B cell (primary cell): ENCODE measurements at regions not wholly inside any gene's neighbourhood (a gene's known extent, or its start where the extent isn't known, plus 50 kb on each side); places are given as distances from the start of the nearest gene placed in this dataset.

Experiments
- ATAC-seq: fragments of 200-7000 bp; cut with Tn5 transposase; one replicate; pipeline ENCODE4 v1.10.0; 2021; ENCODE audit warnings: low read depth, mild to moderate bottlenecking, moderate number of reproducible peaks, moderate library complexity
- CTCF ChIA-PET: fragments of 350-600 bp; sonication (Branson Sonifier 250); formaldehyde crosslinking; loops from one replicate; lab custom pipeline; 2021; ENCODE audit warnings: antibody characterized with exemption, inconsistent platforms; lab: Charles Lee
- POLR2A ChIA-PET: fragments of 350-600 bp; sonication (Branson Sonifier 250); formaldehyde crosslinking; loops from one replicate; lab custom pipeline; 2021; ENCODE audit warnings: antibody characterized with exemption; lab: Charles Lee
- DNase-seq: peaks from one replicate; pipeline ENCODE4 v3.0.0; 2013
- H2AFZ ChIP-seq: 2 replicates; pipeline ENCODE4 v1.6.1; 2012; ENCODE audit warnings: mild to moderate bottlenecking, low read depth, low read length; ENCODE audit not compliant: insufficient read depth, poor library complexity, severe bottlenecking
- H3K27ac ChIP-seq, 2 donors: 1 replicate in 1 of 2; 2 replicates in 1 of 2; pipeline ENCODE4 v1.5.1; 2012 to 2013; ENCODE audit warnings: low read length in 2 of 2, mild to moderate bottlenecking in 2 of 2, moderate library complexity in 1 of 2
- H3K27me3 ChIP-seq, 4 experiments: fragments of 200-600 bp in 1 of 4; sonication (generic) in 1 of 4; replicated peaks in 1 of 4; 1 replicate in 2 of 4; 2 replicates in 2 of 4; pipeline versions ENCODE4 v1.6.1 to v1.7.0; 2013 to 2016; ENCODE audit warnings: low read length in 3 of 4, mild to moderate bottlenecking in 2 of 4, mixed read lengths in 1 of 4, moderate library complexity in 1 of 4; ENCODE audit not compliant: insufficient read depth in 4 of 4, control insufficient read depth in 3 of 4; ENCODE audit errors: control extremely low read depth in 1 of 4
- H3K36me3 ChIP-seq, 2 experiments: replicated peaks in 1 of 2; 1 replicate in 1 of 2; 2 replicates in 1 of 2; pipeline versions ENCODE4 v1.6.1 to v1.7.1; 2013; ENCODE audit warnings: low read length in 1 of 2; ENCODE audit not compliant: insufficient read depth in 2 of 2, control insufficient read depth in 1 of 2; ENCODE audit errors: control extremely low read depth in 1 of 2, extremely low read depth in 1 of 2
- H3K4me1 ChIP-seq, 2 donors: fragments of 200-600 bp in 1 of 2; sonication (generic) in 1 of 2; 1 replicate in 1 of 2; 2 replicates in 1 of 2; pipeline versions ENCODE4 v1.5.1 to v1.6.1; 2013 to 2017; ENCODE audit warnings: low read length in 2 of 2; ENCODE audit not compliant: control insufficient read depth in 2 of 2, insufficient read depth in 2 of 2
- H3K4me2 ChIP-seq: replicated peaks from 2 replicates; pipeline ENCODE3; 2012; ENCODE audit warnings: mild to moderate bottlenecking, low read depth, low read length; ENCODE audit not compliant: poor library complexity, severe bottlenecking
- H3K4me3 ChIP-seq, 5 experiments: fragments of 200-600 bp in 1 of 5; sonication (generic) in 1 of 5; 1 replicate in 3 of 5; 2 replicates in 2 of 5; pipeline versions ENCODE4 v1.5.1 to v1.7.0; 2011 to 2016; ENCODE audit warnings: low read length in 4 of 5, mild to moderate bottlenecking in 4 of 5, low read depth in 2 of 5, control low read depth in 1 of 5, moderate library complexity in 1 of 5; ENCODE audit not compliant: insufficient read depth in 1 of 5; ENCODE audit errors: control extremely low read depth in 1 of 5, extremely low read depth in 1 of 5
- H3K79me2 ChIP-seq: fragments of 200-600 bp; sonication (generic); one replicate; pipeline ENCODE4 v1.6.0; 2016; ENCODE audit warnings: low read length; ENCODE audit not compliant: control insufficient read depth, insufficient read depth
- H3K9ac ChIP-seq: fragments of 200-600 bp; sonication (generic); 2 replicates; pipeline ENCODE4 v1.6.1; 2017; ENCODE audit warnings: mild to moderate bottlenecking, low read length, moderate library complexity
- H3K9me3 ChIP-seq, 3 donors: one replicate each; pipeline versions ENCODE4 v1.6.1 to v1.7.1; 2013; ENCODE audit warnings: low read length in 2 of 3; ENCODE audit not compliant: control insufficient read depth in 2 of 3, insufficient read depth in 1 of 3; ENCODE audit errors: control extremely low read depth in 1 of 3
- H4K20me1 ChIP-seq: 2 replicates; pipeline ENCODE4 v1.6.0; 2012; ENCODE audit warnings: mild to moderate bottlenecking, low read length; ENCODE audit not compliant: insufficient read depth, control insufficient read depth, poor library complexity, severe bottlenecking
- H3K27ac Mint-ChIP-seq: one replicate; pipeline ENCODE4 v1.8.0; 2021; ENCODE audit warnings: mixed read lengths
- H3K27me3 Mint-ChIP-seq: one replicate; pipeline ENCODE4 v1.8.0; 2021; ENCODE audit warnings: mixed read lengths
- H3K4me1 Mint-ChIP-seq: one replicate; pipeline ENCODE4 v1.8.0; 2021; ENCODE audit warnings: mixed read lengths
- H3K4me3 Mint-ChIP-seq: one replicate; pipeline ENCODE4 v1.8.0; 2021; ENCODE audit warnings: mixed read lengths
- H3K9me3 Mint-ChIP-seq: one replicate; pipeline ENCODE4 v1.8.0; 2022; ENCODE audit warnings: mixed read lengths; ENCODE audit not compliant: insufficient read depth
- EZH2 ChIP-seq: IDR thresholded peaks from 2 replicates; pipeline ENCODE4 v1.6.1; 2012; ENCODE audit warnings: borderline replicate concordance, low read depth, mild to moderate bottlenecking, moderate library complexity, low read length; ENCODE audit not compliant: insufficient read depth, poor library complexity, severe bottlenecking
- WGBS: methylation state at CpG from one replicate; pipeline ENCODE4 v1.1.5; 2013; ENCODE audit warnings: missing lambda C conversion rate; ENCODE audit not compliant: insufficient coverage; 5-methylcytosine and 5-hydroxymethylcytosine counted together
- intact Hi-C: fragments of 100-400 bp; cut with micrococcal nuclease; formaldehyde crosslinking; loops from one replicate; pipeline ENCODE4 v1.10.0; 2022
- TF ChIP-seq, protein P1 (sequence below): fragments of 200-600 bp; IDR thresholded peaks from one replicate; pipeline ENCODE4 v1.8.0; 2022; ENCODE audit warnings: antibody characterized with exemption, mild to moderate bottlenecking

DNA sequence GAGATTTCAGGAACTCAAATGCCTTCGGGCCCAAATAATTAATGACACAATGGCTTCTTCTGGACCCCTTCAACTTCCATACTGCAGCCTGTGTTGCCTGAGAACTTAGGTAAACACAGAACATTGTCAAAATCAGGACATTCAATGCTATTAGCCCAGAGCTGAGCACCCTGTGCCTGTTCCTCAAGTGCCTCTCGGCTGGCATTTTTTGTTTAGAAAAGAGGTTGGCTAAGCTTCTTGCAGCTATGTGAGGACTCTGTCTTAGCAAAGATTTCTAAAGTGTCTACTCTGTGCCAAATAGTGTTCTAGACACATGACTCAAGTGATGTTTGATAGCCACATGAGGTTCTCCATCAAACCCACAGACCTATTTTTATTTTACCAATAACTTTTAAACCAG is 289.3 kb upstream of the ARID1B start:
- no peaks in the 10 kb centered on the region for H3K36me3 ChIP-seq
- H3K9ac ChIP-seq: no peak overlapping the region
- no peak overlapping the region for H3K4me2 ChIP-seq
- H3K79me2 ChIP-seq: no peaks in the 10 kb centered on the region
- CTCF ChIA-PET: no interaction called here
- Mint-ChIP-seq H3K4me3 (no peak overlapping the region), H3K27me3 (peaks cover 5% of the 10 kb centered on the region), H3K9me3 (peaks cover 13% of the 10 kb centered on the region), H3K4me1 (no peaks in the 10 kb centered on the region), H3K27ac (no peak overlapping the region)
- peaks cover 0 to 25% (median 20%) of the 10 kb centered on the region in 3 donors for H3K9me3 ChIP-seq
- H3K27ac ChIP-seq: no peak overlapping the region
- no peak overlapping the region for H3K4me3 ChIP-seq
- POLR2A ChIA-PET: no interaction called here
- WGBS: no CpG with 5 or more reads among the region's 2 CpGs
- H3K4me1 ChIP-seq: no peaks in the 10 kb centered on the region
- H3K27me3 ChIP-seq: no peaks in the 10 kb centered on the region
- intact Hi-C loops: no loop called here
- DNase-seq: no peak
- no peak for ATAC-seq
- H4K20me1 ChIP-seq: no peaks in the 10 kb centered on the region
- TF ChIP-seq EZH2: no peak
- TF ChIP-seq, protein P1, sequence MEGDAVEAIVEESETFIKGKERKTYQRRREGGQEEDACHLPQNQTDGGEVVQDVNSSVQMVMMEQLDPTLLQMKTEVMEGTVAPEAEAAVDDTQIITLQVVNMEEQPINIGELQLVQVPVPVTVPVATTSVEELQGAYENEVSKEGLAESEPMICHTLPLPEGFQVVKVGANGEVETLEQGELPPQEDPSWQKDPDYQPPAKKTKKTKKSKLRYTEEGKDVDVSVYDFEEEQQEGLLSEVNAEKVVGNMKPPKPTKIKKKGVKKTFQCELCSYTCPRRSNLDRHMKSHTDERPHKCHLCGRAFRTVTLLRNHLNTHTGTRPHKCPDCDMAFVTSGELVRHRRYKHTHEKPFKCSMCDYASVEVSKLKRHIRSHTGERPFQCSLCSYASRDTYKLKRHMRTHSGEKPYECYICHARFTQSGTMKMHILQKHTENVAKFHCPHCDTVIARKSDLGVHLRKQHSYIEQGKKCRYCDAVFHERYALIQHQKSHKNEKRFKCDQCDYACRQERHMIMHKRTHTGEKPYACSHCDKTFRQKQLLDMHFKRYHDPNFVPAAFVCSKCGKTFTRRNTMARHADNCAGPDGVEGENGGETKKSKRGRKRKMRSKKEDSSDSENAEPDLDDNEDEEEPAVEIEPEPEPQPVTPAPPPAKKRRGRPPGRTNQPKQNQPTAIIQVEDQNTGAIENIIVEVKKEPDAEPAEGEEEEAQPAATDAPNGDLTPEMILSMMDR: no peak
- no peak overlapping the region for H2AFZ ChIP-seq

GRCh38 chr6:156485150-156485549 is 292.0 kb upstream of the ARID1B start:
- no peak overlapping the region for H3K4me3 Mint-ChIP-seq

More at GRCh38 chr6:156485150-156485549, 292.0 kb upstream of the ARID1B start:
- H3K36me3 ChIP-seq: no peaks in the 10 kb centered on the region
- H3K4me1 ChIP-seq: no peaks in the 10 kb centered on the region
- Mint-ChIP-seq H3K4me1 (no peaks in the 10 kb centered on the region), H3K27me3 (peaks cover 5% of the 10 kb centered on the region), H3K9me3 (peaks cover 11% of the 10 kb centered on the region), H3K27ac (no peak overlapping the region)
- H3K4me3 ChIP-seq: no peak overlapping the region
- peaks cover 2 to 18% (median 16%) of the 10 kb centered on the region in 3 donors for H3K9me3 ChIP-seq
- no peak overlapping the region for H3K9ac ChIP-seq
- no peak for TF ChIP-seq EZH2
- TF ChIP-seq, protein P1: no peak
- H3K79me2 ChIP-seq: no peaks in the 10 kb centered on the region
- no peaks in the 10 kb centered on the region for H4K20me1 ChIP-seq
- no peak for ATAC-seq
- no peak for DNase-seq
- H3K4me2 ChIP-seq: no peak overlapping the region
- ChIA-PET CTCF (no interaction called here), POLR2A (no interaction called here)
- no peaks in the 10 kb centered on the region for H3K27me3 ChIP-seq
- no peak overlapping the region for H3K27ac ChIP-seq
- no peak overlapping the region for H2AFZ ChIP-seq
- intact Hi-C loops: no loop called here
